GM18861 (cell line): ENCODE measurements at regions not wholly inside any gene's neighbourhood (a gene's known extent, or its start where the extent isn't known, plus 50 kb on each side); places are given as distances from the start of the nearest gene placed in this dataset.
"Not testable (repeated sequence)": the region's sequence is repeated elsewhere in the genome, so short reads cannot be mapped to it uniquely, and the experiment has no call there.

Experiments
- ATAC-seq: cut with Tn5 transposase; IDR thresholded peaks from one replicate; pipeline ENCODE4 v1.9.1; 2021; ENCODE audit not compliant: unreplicated experiment

DNA sequence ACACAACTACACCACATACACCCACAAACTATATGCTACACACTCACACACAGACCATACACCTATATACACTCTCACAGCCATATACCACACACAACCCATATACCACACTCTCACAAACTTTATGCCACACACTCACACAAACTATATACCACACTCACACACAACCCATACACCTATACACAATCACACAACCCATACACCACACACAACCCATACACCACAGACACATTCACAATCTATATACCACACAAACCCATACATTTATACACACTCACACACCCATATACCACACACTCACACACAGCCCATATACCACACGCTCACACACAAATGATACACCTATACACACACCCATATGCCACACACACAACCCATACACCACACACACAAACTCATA, 163.3 kb downstream of the TMEM121 start:
- no peak for ATAC-seq

DNA sequence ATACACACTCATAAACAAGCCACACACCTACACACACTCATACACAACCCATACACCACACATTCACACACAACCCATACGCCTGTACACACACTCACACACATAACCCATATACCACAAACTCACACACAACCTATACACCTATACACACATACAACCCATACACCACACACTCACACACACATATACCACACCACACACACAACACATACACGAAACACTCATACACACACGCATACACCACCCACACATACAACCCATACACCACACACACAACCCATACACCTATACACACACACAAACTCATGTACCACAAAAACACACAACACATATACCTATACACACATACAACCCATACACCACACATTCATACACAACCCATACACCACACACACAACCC, 164.3 kb downstream of the TMEM121 start:
- no peak for ATAC-seq

DNA sequence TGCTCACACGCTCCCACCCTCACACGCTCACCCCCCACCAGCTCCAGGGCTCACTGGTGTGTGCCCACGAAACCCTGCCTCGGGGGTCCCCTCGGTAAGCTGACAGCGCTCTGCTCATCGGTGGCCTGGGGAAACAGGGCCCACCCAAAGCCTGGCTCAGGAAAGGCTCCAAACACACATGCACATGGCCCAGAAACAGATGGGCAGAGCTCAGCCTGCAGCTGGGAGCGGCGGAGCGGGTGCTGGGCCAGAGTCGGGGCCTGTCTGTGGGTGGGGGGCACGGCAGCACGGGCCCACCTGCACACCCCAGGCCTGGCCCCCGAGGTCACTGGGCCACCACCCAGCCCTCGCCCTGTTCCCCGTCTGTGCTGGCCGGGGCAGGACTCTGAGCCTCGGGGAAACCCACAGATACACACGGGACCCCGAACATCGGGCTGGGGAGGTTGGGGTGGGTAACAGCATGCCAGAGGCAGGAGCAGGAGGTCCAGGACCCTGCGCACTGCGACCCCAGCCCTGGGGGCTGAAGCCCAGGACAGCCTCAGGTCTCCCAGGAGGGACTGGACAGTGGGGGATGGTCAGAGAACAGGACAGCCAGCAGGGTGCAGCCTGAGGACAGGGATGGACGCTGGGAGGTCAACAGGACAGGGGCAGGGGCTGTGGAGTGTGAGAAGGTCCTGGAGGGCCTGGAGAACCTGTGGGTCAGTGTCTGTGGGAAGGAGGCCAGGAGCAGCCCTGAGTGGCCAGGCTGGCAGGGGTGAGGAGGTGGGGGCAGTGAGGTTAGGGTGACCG, 165.1 kb downstream of the TMEM121 start:
- not testable (repeated sequence) for ATAC-seq

DNA sequence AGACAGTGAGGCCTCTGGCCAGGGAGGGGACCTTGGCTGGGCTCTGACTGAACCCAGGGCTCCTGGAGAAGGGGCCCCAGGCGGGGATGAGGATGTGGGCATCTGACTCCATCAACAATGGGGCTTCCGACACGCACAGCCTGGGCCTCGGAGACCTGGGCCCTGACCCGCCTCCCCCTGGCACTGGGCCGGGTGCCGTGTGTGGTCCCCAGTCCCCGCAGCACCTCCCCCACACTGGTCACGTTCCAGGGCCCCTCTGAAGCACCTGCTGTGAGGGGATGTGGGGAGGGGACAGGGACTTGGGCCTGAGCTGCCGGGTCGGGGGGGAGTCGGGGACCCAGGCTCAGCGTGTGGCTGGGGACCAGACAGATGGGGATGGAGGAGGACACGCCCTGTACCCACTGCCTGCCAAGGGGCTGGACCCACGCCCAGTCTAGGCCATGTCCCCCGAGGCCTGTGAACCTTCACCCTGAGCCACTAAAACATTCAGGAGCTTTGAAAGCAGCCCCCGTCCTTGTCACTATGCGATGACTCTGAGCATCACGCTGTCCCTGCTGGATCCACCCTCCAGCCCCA, 165.8 kb downstream of the TMEM121 start:
- ATAC-seq = not testable (repeated sequence)

DNA sequence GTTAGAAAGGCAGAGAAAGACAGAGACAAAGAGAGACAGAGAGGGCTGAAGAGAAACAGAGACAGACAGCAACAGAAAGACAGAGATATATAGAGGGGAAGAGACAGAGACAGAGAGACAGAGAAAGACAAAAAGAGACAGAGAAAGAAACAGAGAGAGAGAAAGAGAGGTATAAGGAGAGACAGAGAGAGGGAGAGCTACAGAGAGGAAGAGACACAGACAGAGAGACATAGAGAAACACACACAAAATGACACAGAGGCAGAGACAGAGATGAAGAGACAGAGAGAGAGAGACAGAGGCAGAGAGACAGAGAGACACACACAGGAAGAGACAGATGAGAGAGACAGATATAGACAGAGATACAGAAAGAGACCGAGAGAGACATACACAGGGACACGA, 168.6 kb downstream of the TMEM121 start:
- ATAC-seq = no peak

DNA sequence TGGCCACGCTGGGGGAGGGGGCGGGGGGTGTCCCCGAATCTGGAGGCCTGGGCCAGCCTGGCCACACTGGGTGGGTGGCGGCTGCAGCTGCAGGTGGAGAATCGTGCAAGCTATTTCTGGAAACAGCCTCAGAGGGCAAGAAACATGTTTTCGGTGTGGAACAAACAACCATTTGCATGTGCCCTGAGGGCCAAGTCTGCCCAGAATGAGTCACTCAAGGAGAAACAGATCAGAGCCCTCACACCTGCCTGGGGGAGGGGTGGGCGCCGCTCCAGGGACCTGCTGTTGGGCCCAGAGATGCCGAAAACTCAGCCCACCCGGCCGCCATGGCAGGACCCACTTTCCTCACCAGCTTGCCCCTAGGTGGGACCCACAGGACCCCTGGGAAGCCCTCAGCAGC, 170.0 kb downstream of the TMEM121 start:
- peak; percentile 41 for ATAC-seq

DNA sequence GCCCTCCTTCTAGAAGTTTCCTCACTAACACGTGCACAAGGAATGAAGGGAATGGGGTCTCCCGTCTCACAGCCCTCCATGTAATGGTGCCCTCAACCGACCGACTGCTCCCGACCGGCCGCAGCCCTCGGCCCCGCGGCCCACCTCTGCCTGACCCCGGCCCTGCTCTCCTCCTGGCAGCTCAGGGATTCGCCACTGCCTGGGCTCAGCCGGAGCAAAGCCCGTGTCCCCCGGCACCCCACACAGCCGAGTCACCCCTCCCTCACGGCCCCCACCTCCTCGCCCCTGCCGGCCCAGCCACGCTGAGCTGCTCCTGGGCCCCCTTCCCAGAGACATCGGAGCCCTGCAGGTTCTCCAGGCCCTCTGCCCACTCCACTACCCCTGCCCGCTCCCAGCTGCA, 171.0 kb downstream of the TMEM121 start:
- ATAC-seq = not testable (repeated sequence)

DNA sequence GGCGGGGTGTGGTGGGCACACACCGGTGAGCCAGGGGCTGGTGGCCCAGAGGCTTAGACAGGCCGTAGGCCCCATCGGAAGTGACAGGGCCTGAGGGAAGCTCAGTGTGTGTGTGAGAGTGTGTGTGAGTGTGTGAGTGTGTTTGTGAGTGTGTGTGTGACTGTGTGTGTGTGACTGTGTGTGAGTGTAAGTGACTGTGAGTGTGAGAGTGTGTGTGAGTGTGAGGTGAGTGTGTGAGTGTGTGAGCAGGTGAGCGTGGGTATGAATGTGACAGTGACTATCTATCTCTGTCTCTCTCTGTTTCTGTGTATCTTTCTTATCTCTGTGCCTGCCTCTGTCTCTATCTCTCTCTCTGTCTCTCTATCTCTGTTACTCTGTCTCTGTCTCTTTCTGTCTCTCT, 171.6 kb downstream of the TMEM121 start:
- not testable (repeated sequence) for ATAC-seq

DNA sequence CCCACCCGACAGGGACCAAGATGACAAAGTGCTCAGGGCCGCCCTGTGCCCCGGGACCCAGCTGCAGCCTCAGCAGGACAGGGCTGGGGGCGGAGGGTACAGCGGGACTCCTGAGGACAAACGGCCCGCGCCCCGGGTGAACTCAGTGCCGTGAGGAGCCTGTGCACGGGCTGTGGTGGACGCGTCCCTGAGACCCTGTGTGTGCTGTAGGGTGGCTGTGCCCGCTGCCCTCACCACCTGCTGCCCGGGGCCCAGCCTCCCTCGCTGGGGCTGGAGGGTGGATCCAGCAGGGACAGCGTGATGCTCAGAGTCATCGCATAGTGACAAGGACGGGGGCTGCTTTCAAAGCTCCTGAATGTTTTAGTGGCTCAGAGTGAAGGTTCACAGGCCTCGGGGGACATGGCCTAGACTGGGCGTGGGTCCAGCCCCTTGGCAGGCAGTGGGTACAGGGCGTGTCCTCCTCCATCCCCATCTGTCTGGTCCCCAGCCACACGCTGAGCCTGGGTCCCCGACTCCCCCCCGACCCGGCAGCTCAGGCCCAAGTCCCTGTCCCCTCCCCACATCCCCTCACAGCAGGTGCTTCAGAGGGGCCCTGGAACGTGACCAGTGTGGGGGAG, 172.7 kb downstream of the TMEM121 start:
- ATAC-seq = not testable (repeated sequence)

DNA sequence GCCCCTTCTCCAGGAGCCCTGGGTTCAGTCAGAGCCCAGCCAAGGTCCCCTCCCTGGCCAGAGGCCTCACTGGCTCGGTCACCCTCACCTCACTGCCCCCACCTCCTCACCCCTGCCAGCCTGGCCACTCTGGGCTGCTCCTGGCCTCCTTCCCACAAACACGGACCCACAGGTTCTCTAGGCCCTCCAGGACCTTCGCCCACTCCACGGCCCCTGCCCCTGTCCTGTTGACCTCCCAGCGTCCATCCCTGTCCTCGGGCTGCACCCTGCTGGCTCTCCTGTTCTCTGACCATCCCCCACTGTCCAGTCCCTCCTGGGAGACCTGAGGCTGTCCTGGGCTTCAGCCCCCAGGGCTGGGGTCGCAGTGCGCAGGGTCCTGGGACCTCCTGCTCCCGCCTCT, 173.3 kb downstream of the TMEM121 start:
- ATAC-seq = not testable (repeated sequence)

DNA sequence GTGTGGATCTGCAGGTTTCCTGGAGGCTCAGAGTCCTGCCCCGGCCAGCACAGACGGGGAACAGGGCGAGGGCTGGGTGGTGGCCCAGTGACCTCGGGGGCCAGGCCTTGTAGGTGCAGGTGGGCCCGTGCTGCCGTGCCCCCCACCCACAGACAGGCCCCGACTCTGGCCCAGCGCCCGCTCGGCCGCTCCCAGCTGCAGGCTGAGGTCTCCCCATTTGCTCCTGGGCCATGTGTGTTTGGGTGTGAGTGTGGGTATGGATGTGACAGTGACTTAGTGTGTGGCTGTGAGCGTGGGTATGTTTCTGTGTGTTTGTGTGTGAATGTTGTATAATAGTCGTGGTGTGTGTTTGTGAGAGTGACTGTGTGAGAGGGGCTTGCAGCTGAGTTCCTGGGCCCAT, 173.8 kb downstream of the TMEM121 start:
- not testable (repeated sequence) for ATAC-seq

DNA sequence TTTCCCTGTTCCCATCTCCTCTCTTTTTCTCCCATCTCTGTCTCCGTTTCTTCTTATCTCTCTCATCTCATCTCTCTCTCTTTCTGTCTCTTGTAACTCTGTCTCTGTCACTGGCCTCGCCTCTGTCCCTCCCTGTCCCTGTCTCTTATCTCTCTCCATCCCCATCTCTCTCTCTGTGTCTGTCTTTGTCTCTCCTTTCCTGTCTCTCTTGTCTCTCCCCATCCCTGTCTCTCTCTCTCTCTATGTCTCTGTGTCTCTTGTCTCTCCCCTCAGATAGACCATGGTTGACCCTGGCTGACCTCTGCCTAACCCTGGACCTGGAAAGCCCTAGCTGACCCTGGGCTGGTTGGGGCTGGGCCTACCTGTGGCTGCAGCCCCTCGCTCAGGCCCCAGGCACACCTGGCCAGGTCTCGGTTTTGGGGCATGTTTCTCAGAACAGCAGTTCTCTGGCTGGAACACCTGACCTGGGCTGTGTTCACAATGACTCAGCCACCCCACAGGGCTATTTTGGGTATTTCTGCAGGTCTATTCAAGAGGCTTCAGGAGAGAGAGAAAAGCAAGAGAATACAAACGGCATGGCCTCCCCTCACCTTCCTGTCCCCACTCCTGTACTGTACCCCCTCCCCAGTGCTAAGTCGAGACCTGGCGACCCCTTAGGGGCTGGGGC, 174.4 kb downstream of the TMEM121 start:
- peak; percentile 26 for ATAC-seq

DNA sequence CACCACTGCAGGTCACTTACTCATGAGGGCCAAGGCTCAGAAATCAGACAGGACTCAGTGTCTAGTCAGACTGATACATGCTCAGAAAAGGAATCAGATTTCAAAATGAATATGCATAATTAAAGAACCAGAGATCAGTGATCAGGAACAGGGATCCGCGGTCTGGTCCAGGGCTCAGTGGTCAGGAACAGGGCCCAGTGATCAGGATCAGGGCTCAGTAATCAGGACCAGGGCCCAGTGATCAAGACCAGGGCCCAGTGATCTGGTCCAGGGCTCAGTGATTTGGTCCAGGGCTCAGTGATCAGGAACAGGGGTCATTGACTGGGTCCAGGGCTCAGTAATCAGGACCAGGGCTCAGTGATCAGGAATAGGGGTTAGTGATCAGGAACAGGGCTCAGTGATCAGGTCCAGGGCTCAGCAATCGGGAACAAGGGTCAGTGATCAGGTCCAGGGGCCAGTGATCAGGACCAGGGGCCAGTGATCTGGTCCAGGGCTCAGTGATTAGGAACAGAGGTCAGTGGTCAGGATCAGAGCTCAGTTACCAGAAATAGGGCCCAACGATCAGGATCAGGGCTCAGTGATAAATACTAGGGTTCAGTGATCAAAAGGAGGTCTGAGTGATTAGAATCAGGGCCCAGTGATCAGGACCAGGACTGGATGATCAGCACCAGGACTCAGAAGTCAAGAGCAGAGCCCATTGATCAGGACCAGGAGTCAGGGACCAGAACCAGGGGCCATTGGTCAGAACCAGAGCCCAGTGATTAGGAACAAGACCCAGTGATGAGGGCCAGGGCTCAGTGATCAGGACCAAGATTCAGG, 175.3 kb downstream of the TMEM121 start:
- no peak for ATAC-seq

DNA sequence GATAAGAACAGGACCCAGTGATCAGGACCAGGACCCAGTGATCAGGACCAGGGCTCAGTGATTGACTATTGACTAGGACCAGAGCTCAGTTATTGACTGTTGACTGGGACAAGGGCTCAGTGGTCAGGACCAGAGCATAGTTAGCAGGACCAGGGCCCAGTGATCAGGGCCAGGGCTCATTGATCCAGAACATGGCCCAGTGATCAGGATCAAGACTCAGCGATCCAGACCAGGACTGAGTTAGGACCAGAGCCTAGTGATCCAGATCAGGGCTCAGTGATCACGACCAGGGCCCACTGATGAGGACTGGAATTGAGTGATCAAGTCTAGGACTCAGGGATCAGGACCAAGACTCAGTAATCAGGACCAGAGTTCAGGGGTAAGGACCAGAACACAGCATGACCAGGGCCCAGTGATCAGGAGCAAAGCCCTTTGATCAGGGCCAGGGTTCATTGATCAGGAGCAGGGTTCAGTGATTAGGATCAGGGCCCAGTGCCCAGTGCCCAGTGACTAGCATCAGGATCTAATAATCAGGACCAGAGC, 176.0 kb downstream of the TMEM121 start:
- no peak for ATAC-seq

DNA sequence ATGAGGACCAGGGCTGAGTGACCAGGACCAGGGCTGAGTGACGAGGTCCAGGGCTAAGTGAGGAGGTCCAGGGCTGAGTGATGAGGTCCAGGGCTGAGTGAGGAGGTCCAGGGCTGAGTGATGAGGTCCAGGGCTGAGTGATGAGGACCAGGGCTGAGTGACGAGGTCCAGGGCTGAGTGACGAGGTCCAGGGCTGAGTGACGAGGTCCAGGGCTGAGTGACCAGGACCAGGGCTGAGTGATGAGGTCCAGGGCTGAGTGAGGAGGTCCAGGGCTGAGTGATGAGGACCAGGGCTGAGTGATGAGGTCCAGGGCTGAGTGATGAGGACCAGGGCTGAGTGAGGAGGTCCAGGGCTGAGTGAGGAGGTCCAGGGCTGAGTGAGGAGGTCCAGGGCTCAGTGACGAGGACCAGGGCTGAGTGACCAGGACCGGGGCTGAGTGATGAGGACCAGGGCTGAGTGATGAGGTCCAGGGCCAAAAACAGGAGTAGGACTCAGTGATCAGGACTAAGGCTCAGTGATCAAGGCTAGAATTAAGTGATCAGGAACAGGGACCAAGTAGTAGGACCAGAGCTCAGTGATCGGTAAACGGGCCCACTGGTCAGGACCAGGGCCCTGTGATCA, 176.8 kb downstream of the TMEM121 start:
- ATAC-seq = not testable (repeated sequence)

DNA sequence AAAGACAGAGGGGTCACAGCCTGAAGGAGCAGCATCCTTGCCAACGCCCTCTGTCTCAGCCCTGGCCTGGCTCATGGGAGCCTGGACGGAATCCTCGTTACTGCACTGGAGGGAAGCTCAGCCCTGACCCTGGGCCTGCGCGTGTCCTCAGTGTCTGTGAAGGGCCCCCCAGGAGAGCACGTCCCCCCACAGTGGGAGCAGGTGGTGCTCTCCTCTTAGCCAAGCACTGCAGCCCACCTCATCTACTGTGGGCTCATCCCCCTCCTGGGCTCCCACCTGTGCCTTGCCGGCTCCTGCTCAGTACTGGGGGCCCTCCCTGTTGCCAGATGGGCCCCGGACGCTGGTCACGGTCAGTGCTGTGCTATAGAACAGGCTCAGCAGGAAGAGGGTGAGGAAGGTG, 177.7 kb downstream of the TMEM121 start:
- ATAC-seq = not testable (repeated sequence)

DNA sequence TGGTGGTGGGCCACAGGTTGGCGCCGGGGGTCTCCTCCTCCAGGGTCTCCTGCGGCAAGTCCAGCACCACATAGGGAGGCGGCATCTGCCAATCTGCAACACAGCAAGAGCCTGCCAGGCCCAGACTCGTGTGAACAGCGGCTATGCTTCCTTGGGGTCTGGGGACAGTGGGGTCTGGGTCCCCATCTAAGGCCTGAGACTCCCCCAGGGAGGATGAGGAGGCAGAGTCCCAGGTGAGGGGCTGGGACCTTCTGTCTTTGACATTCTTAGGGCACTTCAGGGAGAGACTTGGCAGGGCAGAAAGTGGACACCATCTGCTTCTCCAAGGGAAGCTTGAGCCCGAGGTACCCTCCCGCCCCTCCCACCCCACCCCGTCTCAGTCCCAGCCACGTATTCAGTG, 178.1 kb downstream of the TMEM121 start:
- ATAC-seq = not testable (repeated sequence)

DNA sequence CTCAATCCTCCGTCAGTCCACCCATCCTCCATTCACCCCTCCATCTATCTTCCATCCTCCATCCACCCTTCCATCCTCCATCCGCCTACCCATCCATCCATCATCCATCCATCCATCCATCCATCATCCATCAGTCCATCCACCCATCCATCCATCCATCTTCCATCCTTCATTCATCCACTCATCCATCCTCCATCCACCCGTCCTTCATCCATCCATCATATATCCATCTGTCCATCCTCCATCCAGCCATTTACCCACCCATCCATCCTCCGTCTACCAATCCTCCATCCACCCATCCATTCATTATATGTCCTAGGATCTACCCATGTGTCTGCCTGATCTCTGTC, 179.1 kb downstream of the TMEM121 start:
- not testable (repeated sequence) for ATAC-seq

DNA sequence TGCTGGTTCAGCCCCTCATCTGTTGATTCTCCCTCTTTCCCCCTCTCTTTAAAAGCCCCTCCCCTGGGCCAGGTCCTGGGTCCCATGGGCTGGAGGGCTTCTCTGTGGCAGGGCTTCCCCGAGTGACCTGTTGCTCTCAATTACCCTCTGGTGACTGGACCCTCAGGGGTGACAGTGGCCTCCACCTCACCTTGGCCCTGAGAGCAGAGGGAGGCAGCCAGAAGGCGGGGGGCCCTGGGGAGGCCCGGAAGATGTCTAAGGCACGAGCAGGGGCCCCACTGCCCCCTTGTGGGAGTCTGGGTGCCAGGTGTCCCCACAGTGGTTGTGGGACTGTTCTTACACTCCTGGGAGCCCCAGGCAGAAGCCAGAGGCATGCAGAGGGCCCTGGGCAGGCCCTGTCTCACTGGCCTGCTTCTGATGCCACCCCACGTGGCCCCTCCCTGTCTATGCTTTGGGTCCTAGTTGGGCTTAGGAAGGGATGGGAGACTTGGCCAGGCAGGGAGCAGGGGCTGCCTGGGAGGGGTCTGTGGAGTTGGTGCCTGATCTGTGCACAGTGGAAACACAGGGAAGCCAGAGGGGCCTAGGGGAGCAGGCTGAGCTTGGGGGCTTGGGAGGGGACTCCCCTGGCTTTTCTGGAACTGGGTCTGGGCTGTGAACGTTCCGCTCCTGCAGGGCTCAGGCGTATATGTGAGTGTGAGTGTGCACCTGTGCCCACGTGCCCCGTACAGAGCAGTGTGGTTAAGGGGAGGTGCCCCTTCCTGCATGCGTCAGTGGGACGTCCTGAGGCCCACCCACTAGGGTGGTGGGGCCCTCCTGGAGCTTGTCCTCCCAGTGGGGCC, 179.7 kb downstream of the TMEM121 start:
- ATAC-seq = peak; percentile 52
